OCI-LY7 (cell line): ENCODE measurements at regions not wholly inside any gene's neighbourhood (a gene's known extent, or its start where the extent isn't known, plus 50 kb on each side); places are given as distances from the start of the nearest gene placed in this dataset.

Source experiments
- EZH2phosphoT487 ChIP-seq: fragments of 200-600 bp; sonication (generic); IDR thresholded peaks from 2 replicates; pipeline ENCODE4 v1.6.1; 2018; ENCODE audit warnings: low read depth, borderline replicate concordance, mild to moderate bottlenecking, mixed run types, antibody characterized with exemption, low read length, moderate library complexity, mixed read lengths
- TF ChIP-seq, protein P1 (sequence below): fragments of 200-600 bp; sonication (generic); conservative IDR thresholded peaks from 2 replicates; pipeline ENCODE4 v1.5.1; 2014; ENCODE audit warnings: mild to moderate bottlenecking, antibody characterized with exemption, low read length, moderate library complexity, mixed read lengths

DNA sequence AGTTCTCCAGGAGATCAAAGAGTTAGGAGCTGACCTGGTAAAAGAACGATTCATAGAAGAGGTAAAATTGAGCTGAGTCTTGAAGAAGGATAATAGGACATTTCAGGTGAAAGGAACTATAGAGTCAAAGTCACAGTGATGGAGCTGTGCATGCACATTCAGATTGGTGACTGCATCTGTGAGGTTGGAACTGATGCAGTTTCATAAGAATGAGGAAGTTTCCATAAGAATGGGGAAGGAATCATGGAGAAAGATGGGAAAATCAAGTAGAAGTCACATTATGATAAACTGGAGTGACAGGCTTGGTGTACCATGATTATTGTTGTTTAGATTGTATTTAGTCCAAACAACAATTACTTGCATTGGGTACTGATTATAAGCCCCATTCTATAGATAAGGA is 232.2 kb downstream of the FAM76B start:
- TF ChIP-seq EZH2phosphoT487 = no peak
- TF ChIP-seq, protein P1, sequence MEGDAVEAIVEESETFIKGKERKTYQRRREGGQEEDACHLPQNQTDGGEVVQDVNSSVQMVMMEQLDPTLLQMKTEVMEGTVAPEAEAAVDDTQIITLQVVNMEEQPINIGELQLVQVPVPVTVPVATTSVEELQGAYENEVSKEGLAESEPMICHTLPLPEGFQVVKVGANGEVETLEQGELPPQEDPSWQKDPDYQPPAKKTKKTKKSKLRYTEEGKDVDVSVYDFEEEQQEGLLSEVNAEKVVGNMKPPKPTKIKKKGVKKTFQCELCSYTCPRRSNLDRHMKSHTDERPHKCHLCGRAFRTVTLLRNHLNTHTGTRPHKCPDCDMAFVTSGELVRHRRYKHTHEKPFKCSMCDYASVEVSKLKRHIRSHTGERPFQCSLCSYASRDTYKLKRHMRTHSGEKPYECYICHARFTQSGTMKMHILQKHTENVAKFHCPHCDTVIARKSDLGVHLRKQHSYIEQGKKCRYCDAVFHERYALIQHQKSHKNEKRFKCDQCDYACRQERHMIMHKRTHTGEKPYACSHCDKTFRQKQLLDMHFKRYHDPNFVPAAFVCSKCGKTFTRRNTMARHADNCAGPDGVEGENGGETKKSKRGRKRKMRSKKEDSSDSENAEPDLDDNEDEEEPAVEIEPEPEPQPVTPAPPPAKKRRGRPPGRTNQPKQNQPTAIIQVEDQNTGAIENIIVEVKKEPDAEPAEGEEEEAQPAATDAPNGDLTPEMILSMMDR = no peak
